Fibroblast of villous mesenchyme (primary cell): ENCODE measurements at regions not wholly inside any gene's neighbourhood (a gene's known extent, or its start where the extent isn't known, plus 50 kb on each side); places are given as distances from the start of the nearest gene placed in this dataset.

Experiments
- DNase-seq: peaks from one replicate; pipeline ENCODE4 v3.0.0-alpha.2; 2010; ENCODE audit warnings: low read depth
- H3K4me3 ChIP-seq: 2 replicates; pipeline ENCODE4 v1.5.1; 2011; ENCODE audit warnings: low read depth, mild to moderate bottlenecking, low read length
- TF ChIP-seq, protein P1 (sequence below): IDR thresholded peaks from 2 replicates; pipeline ENCODE4 v1.5.1; 2012; ENCODE audit warnings: low read depth, mild to moderate bottlenecking, low read length; ENCODE audit not compliant: insufficient read depth

DNA sequence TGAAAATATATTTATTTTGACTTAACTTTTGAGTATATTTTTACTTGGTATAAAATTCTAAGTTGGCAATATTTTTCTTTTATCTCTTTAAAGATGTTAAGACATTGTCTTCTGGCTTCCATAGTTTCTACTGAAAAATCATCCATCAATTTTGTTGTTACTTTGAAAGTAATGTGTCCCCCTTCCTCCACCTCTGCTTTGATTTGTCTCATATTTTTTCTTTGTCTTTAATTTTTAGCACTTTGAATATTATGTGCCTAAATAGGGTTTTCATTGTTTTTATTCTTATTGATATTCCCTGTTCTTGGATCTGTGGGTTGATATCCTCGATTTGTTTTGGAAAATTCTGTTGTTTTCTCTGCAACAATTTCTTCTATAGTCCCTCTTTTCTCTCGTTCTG lies 157.4 kb downstream of the CD47 start:
- no peak overlapping the region for H3K4me3 ChIP-seq
- no peak for DNase-seq
- TF ChIP-seq, protein P1, sequence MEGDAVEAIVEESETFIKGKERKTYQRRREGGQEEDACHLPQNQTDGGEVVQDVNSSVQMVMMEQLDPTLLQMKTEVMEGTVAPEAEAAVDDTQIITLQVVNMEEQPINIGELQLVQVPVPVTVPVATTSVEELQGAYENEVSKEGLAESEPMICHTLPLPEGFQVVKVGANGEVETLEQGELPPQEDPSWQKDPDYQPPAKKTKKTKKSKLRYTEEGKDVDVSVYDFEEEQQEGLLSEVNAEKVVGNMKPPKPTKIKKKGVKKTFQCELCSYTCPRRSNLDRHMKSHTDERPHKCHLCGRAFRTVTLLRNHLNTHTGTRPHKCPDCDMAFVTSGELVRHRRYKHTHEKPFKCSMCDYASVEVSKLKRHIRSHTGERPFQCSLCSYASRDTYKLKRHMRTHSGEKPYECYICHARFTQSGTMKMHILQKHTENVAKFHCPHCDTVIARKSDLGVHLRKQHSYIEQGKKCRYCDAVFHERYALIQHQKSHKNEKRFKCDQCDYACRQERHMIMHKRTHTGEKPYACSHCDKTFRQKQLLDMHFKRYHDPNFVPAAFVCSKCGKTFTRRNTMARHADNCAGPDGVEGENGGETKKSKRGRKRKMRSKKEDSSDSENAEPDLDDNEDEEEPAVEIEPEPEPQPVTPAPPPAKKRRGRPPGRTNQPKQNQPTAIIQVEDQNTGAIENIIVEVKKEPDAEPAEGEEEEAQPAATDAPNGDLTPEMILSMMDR: no peak

DNA sequence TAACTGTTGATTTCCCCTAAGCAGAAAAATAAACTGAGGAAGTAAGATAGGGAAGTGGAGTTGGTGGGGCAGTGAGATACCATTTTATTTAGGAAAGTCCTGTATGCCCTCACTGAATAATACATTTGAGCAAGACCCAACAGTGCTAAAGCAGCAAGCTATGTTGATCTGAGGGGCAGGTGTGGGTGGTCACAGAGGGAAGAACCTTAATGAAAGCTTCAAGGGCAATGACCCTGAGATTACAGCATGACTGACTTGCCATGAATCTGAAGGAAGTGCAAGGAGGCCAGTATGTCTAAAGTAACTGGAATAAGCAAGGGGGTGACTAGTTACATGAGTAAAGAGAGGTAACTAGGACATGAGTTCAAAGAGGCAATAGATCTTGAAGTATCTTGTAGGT lies 159.5 kb downstream of the CD47 start:
- TF ChIP-seq, protein P1: no peak
- DNase-seq: no peak
- no peak overlapping the region for H3K4me3 ChIP-seq

DNA sequence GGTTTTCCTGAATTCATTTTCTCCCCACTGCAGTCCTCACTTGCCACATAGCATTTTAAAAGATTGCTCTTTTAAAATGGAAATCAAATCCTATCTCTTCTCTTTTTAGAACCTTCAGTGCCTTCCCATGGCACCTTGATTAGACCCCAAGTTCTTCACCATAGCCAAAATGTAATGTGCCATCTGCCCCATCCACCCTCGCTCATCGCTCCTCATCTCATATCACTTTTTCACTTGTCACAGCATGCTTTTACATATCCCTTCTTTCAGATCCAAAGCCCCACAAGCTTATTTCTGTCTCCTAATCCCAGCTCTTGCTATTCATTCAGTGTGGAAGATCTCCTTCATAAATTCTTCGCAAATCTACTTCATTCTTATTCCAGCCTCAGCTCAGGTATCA lies 161.7 kb downstream of the CD47 start:
- DNase-seq: no peak
- H3K4me3 ChIP-seq: no peak overlapping the region
- TF ChIP-seq, protein P1: no peak

DNA sequence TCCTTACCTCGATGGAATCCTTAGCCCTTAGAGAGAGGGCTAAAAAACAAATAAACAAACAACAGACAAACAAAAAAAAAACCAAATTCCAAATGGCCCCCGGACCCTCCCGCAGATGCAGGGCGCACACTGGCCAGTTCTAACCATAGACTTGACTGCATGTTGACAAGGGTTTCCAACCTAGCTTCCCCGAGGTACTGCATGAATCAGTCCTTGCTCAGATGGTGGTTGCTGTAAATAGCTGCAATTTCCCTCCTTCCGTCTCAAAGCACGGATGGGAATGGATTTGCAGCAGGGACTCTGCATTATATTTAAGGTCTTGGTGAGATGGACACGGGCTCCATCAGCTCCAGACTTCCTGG lies 162.8 kb downstream of the CD47 start:
- peak overlapping the region; percentile 63 for H3K4me3 ChIP-seq
- TF ChIP-seq, protein P1: no peak
- DNase-seq: peak; percentile 17

DNA sequence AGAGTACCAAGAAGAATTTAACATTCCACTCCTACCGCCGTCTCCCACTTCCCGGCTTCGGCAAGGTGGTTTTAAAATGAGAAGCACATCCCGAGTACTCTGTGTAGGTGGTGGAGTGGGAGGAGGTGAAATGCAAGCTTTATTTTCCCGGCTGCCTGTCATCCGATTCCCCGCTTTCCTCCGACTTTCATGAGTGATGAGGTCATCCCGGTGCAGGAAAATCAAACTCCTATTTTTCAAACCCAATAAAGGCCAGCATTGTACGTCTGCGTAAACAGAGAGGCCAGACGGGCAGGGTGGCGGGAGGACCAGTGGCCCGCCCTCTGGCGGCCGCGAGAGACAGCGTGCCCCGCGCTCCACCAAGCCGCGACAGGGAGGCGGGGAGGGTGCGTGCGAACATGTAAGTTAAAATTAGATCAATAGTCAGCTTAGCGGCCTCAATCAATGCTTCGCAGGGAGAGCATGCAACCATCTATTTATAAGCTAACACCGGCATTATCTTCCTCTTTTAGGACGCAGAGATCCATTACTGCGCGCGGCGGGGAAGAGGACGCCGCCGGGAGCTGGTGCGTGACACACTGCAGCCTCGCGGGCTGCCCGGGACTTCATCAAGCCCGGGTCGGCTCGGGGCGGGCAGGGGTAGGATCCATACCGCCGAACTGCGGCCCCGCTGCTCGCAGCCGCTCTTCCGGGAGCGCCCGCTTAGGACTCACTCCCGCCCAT lies 163.3 kb downstream of the CD47 start:
- peak; percentile 51 for DNase-seq
- peak overlapping the region; percentile 63 for H3K4me3 ChIP-seq
- TF ChIP-seq, protein P1: peak; percentile 95

DNA sequence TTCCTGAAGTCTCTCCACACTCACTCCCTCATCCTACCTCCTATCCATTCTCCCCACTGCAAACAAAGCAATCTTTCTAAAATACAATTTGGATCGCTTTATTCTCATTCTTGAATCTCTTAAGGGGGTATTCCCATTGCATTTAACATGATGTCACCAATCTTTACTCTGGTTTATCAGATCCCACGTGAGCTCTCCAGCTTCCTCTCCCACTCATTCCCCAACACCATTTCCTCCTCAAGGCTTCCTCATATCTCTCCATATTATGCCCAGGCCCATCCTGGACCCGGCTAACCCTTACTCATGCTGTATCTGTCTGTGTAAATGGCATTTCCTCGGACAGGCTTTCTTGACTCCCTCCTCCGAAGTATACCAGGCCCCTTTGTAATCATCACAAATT lies 165.0 kb downstream of the CD47 start:
- no peak for DNase-seq
- TF ChIP-seq, protein P1: no peak
- no peak overlapping the region for H3K4me3 ChIP-seq

DNA sequence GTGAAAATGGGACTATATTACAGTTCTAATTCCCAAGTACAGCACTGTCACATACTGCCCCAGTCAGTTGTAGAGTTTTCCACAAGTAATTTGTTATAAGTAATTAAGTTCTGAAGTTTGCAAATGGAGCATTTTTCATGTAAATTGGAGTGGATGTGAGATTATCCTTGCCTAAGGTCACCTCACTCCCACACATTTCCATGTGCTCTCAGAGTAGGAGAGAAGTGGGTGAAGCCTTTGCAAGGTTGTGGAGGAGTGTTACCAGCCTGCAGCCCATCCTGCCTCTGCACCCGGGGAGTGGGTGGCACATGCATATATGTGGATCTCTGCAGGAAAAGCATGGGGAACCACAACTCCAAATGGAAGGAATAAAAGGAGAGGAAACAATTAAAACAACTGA lies 169.8 kb downstream of the CD47 start:
- no peak overlapping the region for H3K4me3 ChIP-seq
- TF ChIP-seq, protein P1: no peak
- no peak for DNase-seq
